Body of pancreas (tissue), 4 donors: ENCODE measurements at regions not wholly inside any gene's neighbourhood (a gene's known extent, or its start where the extent isn't known, plus 50 kb on each side); places are given as distances from the start of the nearest gene placed in this dataset.

Experiments used
- ATAC-seq: fragments of 150-250 bp; one replicate; pipeline ENCODE4 v1.9.1; 2016
- DNase-seq, 4 donors: peaks; one replicate each; pipeline ENCODE4 v3.0.0-alpha.2; 2019
- H3K27ac ChIP-seq, 4 donors: fragments of 200-600 bp; sonication (generic); 1 replicate in 3 of 4; 2 replicates in 1 of 4; pipeline versions ENCODE4 v1.5.1 to v1.6.1; 2016 to 2019; ENCODE audit warnings: mild to moderate bottlenecking in 1 of 4, mixed read lengths in 1 of 4, moderate library complexity in 1 of 4
- H3K27me3 ChIP-seq, 2 donors: fragments of 200-600 bp; sonication (generic); one replicate each; pipeline ENCODE4 v1.6.0; 2016; ENCODE audit warnings: mild to moderate bottlenecking in 1 of 2
- H3K36me3 ChIP-seq, 2 donors: fragments of 200-600 bp; sonication (generic); replicated peaks in 1 of 2; 2 replicates each; pipeline ENCODE4 v1.5.1; 2016; ENCODE audit warnings: low read depth in 2 of 2; ENCODE audit not compliant: insufficient read depth in 1 of 2
- H3K4me1 ChIP-seq: fragments of 200-600 bp; sonication (generic); one replicate; pipeline ENCODE4 v1.6.0; 2016
- H3K4me3 ChIP-seq, 2 donors: fragments of 200-600 bp; sonication (generic); 1 replicate in 1 of 2; 2 replicates in 1 of 2; pipeline ENCODE4 v1.5.1; 2016 to 2019
- H3K9me3 ChIP-seq, 3 donors: fragments of 200-600 bp; sonication (generic); 1 replicate in 2 of 3; 2 replicates in 1 of 3; pipeline ENCODE4 v1.5.1; 2016
- POLR2A ChIP-seq, 3 donors: fragments of 450-650 bp; IDR thresholded peaks; one replicate each; pipeline ENCODE4 v1.6.1; 2016; ENCODE audit warnings: antibody characterized with exemption in 3 of 3, mild to moderate bottlenecking in 2 of 3
- WGBS, 2 donors: methylation state at CpG; one replicate each; pipeline ENCODE4 v1.1.5; 2017; 5-methylcytosine and 5-hydroxymethylcytosine counted together
- intact Hi-C: fragments of 100-400 bp; cut with DNase I; formaldehyde crosslinking; loops from one replicate; pipeline ENCODE4 v1.15.1; 2023
- TF ChIP-seq, protein P1 (sequence below), 7 experiments: fragments of 450-650 bp in 4 of 7; fragments of 200-600 bp in 3 of 7; sonication (generic) in 3 of 7; IDR thresholded peaks; one replicate each; pipeline ENCODE4 v1.5.1; 2016 to 2019; ENCODE audit warnings: antibody characterized with exemption in 7 of 7

DNA sequence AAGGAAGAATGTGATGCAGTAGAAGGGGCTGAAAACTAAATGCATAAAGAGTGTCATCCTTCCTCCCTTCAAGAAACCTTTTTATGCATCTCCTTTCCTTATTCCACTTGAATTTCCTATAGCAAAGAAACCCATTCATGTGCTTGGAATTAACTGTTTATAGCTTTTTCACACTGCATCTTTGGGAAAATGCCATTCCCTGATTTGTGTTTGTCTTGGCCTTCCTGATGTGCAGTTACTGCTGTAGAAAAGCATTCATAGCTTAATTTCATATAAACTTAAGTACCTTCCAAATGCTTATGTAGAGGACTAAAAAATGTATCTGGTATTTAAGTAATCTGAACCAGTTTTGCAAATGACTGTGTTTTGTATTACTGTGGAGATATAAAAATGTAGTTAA is 61.8 kb downstream of the SDR9C7 start:
- no peak for ATAC-seq
- TF ChIP-seq POLR2A (IDR thresholded peaks at IDR 0.05), result no peak
- TF ChIP-seq, protein P1, sequence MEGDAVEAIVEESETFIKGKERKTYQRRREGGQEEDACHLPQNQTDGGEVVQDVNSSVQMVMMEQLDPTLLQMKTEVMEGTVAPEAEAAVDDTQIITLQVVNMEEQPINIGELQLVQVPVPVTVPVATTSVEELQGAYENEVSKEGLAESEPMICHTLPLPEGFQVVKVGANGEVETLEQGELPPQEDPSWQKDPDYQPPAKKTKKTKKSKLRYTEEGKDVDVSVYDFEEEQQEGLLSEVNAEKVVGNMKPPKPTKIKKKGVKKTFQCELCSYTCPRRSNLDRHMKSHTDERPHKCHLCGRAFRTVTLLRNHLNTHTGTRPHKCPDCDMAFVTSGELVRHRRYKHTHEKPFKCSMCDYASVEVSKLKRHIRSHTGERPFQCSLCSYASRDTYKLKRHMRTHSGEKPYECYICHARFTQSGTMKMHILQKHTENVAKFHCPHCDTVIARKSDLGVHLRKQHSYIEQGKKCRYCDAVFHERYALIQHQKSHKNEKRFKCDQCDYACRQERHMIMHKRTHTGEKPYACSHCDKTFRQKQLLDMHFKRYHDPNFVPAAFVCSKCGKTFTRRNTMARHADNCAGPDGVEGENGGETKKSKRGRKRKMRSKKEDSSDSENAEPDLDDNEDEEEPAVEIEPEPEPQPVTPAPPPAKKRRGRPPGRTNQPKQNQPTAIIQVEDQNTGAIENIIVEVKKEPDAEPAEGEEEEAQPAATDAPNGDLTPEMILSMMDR (IDR thresholded peaks at IDR 0.05), result no peak
- intact Hi-C loops, result no loop called here

DNA sequence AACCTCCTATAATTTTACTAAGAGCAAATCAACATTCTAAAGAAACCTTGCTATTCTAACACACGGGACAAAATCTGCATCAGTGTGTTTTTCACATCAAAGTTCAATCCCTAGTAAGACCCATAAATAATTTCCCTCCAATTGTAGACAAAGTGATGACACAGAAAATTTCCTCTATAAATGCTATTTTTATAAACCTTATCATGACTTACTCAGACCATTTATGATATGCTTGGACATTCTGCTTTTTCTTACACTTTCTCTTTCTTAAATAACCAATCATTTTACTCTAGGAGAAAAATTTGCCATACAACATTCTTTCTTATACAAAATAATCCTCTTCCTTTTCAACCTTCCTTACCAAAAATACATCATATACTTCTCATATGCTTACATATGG is 67.0 kb downstream of the SDR9C7 start:
- Histone ChIP-seq H3K4me3 (no peak overlapping the region), H3K9me3 (peaks cover 0 to 29% (median 2%) of the 10 kb centered on the region in 3 donors), H3K36me3 (no peaks in the 10 kb centered on the region), H3K27ac (no peak overlapping the region), H3K27me3 (no peaks in the 10 kb centered on the region), H3K4me1 (no peaks in the 10 kb centered on the region)
- DNase-seq (no peak), ATAC-seq (no peak)
- TF ChIP-seq, protein P1 (IDR thresholded peaks at IDR 0.05), result no peak
- TF ChIP-seq POLR2A (IDR thresholded peaks at IDR 0.05), result no peak
- intact Hi-C loops, result no loop called here
- WGBS, 2 donors, result 33 to 42% methylated on average over 1 of the region's 1 CpG

More for the DNA sequence above, 61.8 kb downstream of the SDR9C7 start:
- no peak for DNase-seq
- no peaks in the 10 kb centered on the region for H3K4me1 ChIP-seq
- no peak overlapping the region for H3K27ac ChIP-seq
- H3K36me3 ChIP-seq, result no peaks in the 10 kb centered on the region
- no peaks in the 10 kb centered on the region for H3K9me3 ChIP-seq
- H3K27me3 ChIP-seq, result no peaks in the 10 kb centered on the region
- no peak overlapping the region for H3K4me3 ChIP-seq

DNA sequence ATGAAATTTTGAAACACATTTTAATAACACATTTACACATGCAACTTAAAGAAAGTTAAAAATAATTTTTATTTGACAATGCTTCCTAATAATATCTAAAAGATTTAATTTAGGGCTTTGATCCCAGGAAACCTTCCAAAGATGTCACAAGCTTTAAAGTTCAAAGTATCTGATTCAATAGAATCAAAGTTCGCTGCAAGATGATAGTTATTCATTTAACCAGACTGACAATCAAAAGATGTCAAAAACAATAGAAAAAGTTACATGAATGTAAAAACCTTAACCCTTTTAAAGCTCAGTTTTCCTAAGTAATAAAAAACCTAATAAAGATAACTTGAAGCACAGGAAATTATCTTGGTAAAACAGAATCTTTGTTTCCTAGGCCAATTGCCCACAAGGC is 67.7 kb downstream of the SDR9C7 start:
- WGBS, 2 donors, result 55 to 85% methylated on average over 1 of the region's 1 CpG

DNA sequence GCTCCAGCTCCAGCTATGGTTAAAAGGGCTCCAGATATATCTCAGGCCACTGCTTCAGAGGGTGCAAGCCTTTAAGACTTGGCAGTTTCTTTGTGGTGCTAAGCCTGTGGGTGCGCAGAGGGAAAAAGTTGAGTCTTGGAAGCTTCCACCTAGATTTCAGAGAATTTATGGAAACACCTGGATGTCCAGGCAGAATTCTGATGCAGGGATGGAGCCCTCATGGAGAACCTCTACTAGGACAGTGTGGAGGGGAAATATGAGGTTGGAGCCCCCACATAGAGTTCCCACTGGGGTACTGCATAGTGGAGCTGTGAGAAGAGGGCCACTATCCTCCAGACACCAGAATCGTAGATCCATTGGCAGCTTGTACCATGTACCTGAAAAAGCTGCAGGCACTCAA is 69.9 kb downstream of the SDR9C7 start:
- WGBS, 2 donors, result 63 to 79% methylated on average over 2 of the region's 2 CpGs
- Histone ChIP-seq H3K4me1 (no peaks in the 10 kb centered on the region), H3K27me3 (no peaks in the 10 kb centered on the region), H3K36me3 (no peaks in the 10 kb centered on the region), H3K9me3 (peaks cover 0 to 29% (median 2%) of the 10 kb centered on the region in 3 donors), H3K27ac (no peak overlapping the region), H3K4me3 (no peak overlapping the region)
- TF ChIP-seq, protein P1 (IDR thresholded peaks at IDR 0.05), result no peak
- no peak for TF ChIP-seq POLR2A (IDR thresholded peaks at IDR 0.05)
- ATAC-seq (no peak), DNase-seq (no peak)
- intact Hi-C loops, result no loop called here

More for the DNA sequence above, 67.7 kb downstream of the SDR9C7 start:
- H3K27ac ChIP-seq, result no peak overlapping the region
- no peak overlapping the region for H3K4me3 ChIP-seq
- ATAC-seq, result no peak
- no peaks in the 10 kb centered on the region for H3K36me3 ChIP-seq
- no peak for TF ChIP-seq POLR2A (IDR thresholded peaks at IDR 0.05)
- TF ChIP-seq, protein P1 (IDR thresholded peaks at IDR 0.05), result no peak
- H3K27me3 ChIP-seq, result no peaks in the 10 kb centered on the region
- intact Hi-C loops, result no loop called here
- no peak for DNase-seq
- H3K4me1 ChIP-seq, result no peaks in the 10 kb centered on the region
- H3K9me3 ChIP-seq, result peaks cover 0 to 29% (median 2%) of the 10 kb centered on the region in 3 donors

DNA sequence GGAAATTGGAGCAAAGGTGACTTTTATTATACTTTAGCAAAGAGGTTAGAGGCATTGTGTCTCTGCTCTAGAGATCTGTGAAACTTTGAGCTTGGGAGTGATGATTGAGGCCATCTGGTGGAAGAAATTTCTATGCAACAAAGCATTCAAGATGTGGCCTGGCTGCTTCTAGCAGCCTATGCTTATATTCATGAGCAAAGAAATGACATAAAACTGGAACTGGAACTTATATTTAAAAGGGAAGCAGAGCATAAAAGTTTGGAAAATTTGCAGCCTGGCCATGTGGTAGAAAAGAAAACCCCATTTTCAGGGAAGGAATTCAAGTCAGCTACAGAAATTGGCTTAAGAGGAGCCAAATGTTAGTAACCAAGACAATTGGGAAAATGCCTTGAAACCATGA is 70.4 kb downstream of the SDR9C7 start:
- H3K9me3 ChIP-seq, result peaks cover 0 to 29% (median 2%) of the 10 kb centered on the region in 3 donors

More for the DNA sequence above, 70.4 kb downstream of the SDR9C7 start:
- Histone ChIP-seq H3K27ac (no peak overlapping the region), H3K4me1 (no peaks in the 10 kb centered on the region), H3K27me3 (no peaks in the 10 kb centered on the region), H3K4me3 (no peak overlapping the region), H3K36me3 (no peaks in the 10 kb centered on the region)
- ATAC-seq (no peak), DNase-seq (no peak)
- intact Hi-C loops, result no loop called here
- TF ChIP-seq, protein P1 (IDR thresholded peaks at IDR 0.05), result no peak
- no peak for TF ChIP-seq POLR2A (IDR thresholded peaks at IDR 0.05)
